A673 (cell line): ENCODE measurements at regions not wholly inside any gene's neighbourhood (a gene's known extent, or its start where the extent isn't known, plus 50 kb on each side); places are given as distances from the start of the nearest gene placed in this dataset.
"Not testable (repeated sequence)": the region's sequence is repeated elsewhere in the genome, so short reads cannot be mapped to it uniquely, and the experiment has no call there.

Experiments used
- EZH2 ChIP-seq: fragments of 200-600 bp; sonication (generic); IDR thresholded peaks from 2 replicates; pipeline ENCODE4 v1.6.1; 2017; ENCODE audit warnings: borderline replicate concordance, low read depth, mild to moderate bottlenecking, mixed read lengths, antibody characterized with exemption, low read length; ENCODE audit not compliant: poor library complexity, severe bottlenecking
- TF ChIP-seq, protein P1 (sequence below): fragments of 300-800, 200-600 bp; sonication (generic); conservative IDR thresholded peaks from 2 replicates; pipeline ENCODE4 v1.5.1; 2017; ENCODE audit warnings: low read depth, mild to moderate bottlenecking, antibody characterized with exemption, low read length, moderate library complexity, mixed read lengths

DNA sequence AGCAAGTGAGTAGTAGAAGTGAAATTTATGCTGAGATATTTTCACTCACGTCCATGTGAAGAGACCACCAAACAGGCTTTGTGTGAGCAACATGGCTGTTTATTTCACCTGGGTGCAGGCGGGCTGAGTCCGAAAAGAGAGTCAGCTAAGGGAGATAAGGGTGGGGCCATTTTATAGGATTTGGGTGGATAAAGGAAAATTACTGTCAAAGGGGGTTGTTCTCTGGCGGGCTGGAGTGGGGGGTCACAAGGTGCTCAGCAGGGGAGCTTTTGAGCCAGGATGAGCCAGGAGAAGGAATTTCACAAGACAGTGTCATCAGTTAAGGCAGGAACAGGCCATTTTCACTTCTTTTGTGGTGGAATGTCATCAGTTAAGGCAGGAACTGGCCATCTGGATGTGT, 207.8 kb downstream of the GABRG2 start:
- TF ChIP-seq, protein P1, sequence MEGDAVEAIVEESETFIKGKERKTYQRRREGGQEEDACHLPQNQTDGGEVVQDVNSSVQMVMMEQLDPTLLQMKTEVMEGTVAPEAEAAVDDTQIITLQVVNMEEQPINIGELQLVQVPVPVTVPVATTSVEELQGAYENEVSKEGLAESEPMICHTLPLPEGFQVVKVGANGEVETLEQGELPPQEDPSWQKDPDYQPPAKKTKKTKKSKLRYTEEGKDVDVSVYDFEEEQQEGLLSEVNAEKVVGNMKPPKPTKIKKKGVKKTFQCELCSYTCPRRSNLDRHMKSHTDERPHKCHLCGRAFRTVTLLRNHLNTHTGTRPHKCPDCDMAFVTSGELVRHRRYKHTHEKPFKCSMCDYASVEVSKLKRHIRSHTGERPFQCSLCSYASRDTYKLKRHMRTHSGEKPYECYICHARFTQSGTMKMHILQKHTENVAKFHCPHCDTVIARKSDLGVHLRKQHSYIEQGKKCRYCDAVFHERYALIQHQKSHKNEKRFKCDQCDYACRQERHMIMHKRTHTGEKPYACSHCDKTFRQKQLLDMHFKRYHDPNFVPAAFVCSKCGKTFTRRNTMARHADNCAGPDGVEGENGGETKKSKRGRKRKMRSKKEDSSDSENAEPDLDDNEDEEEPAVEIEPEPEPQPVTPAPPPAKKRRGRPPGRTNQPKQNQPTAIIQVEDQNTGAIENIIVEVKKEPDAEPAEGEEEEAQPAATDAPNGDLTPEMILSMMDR: not testable (repeated sequence)
- not testable (repeated sequence) for TF ChIP-seq EZH2
